A549 (cell line): ENCODE measurements at regions not wholly inside any gene's neighbourhood (a gene's known extent, or its start where the extent isn't known, plus 50 kb on each side); places are given as distances from the start of the nearest gene placed in this dataset.

Experiments used
- CTCF ChIP-seq: fragments of >200 bp; sonication (Bioruptor Twin); formaldehyde crosslinking; IDR thresholded peaks from 3 replicates; pipeline ENCODE4 v1.5.1; 2016
- EHMT2 ChIP-seq: fragments of 200-600 bp; sonication (generic); IDR thresholded peaks from 2 replicates; pipeline ENCODE4 v1.6.1; 2016; ENCODE audit warnings: antibody characterized with exemption, low read depth, mild to moderate bottlenecking, moderate library complexity
- EP300 ChIP-seq, 2 experiments: fragments of >200 bp; sonication (Bioruptor Twin); formaldehyde crosslinking; IDR thresholded peaks; 2 replicates in 1 of 2; 3 replicates in 1 of 2; pipeline ENCODE4 v1.6.1; 2016 to 2017
- NR3C1 ChIP-seq: fragments of >200 bp; sonication (Bioruptor Twin); formaldehyde crosslinking; IDR thresholded peaks from 3 replicates; pipeline ENCODE4 v1.6.1; 2017
- ZC3H11A ChIP-seq: fragments of 450-650 bp; IDR thresholded peaks from 2 replicates; pipeline ENCODE4 v1.6.1; 2014; ENCODE audit warnings: antibody characterized with exemption, mild to moderate bottlenecking

- TF ChIP-seq CTCF = no peak
- TF ChIP-seq EHMT2 = no peak
- no peak for TF ChIP-seq ZC3H11A
- no peak for TF ChIP-seq NR3C1
- no peak for TF ChIP-seq EP300 (IDR thresholded peaks at IDR 0.05)
These were observed 166.8 kb upstream of the GLI3 start for GRCh38 chr7:42403831-42404230.
